ENCODE measurements at regions not wholly inside any gene's neighbourhood (a gene's known extent, or its start where the extent isn't known, plus 50 kb on each side); places are given as distances from the start of the nearest gene placed in this dataset.
A peak's percentile ranks its signal among the peaks of the same experiment; 100 is the strongest.

- Histone ChIP-seq H3K9me3 (ENCODE audit: control insufficient read depth, insufficient read depth, low read length) (no peaks in the 10 kb centered on the region), H3K27ac (ENCODE audit: low read length) (no peak overlapping the region), H3K4me1 (ENCODE audit: control insufficient read depth, insufficient read depth, low read length) (no peaks in the 10 kb centered on the region), H3K27me3 (ENCODE audit: control insufficient read depth, insufficient read depth, low read length) (no peaks in the 10 kb centered on the region), H3K36me3 (ENCODE audit: control insufficient read depth, insufficient read depth, low read length) (no peaks in the 10 kb centered on the region), H3K4me3 (ENCODE audit: low read length) (no peak overlapping the region)
- no peak for DNase-seq (ENCODE audit: low read depth, low spot score)
- WGBS (ENCODE audit: insufficient coverage, insufficient read length) = no CpG with 5 or more reads among the region's 14 CpGs
These were observed 59.2 kb upstream of the ADGRB3 start for GRCh38 chr6:68575765-68576439.

GRCh38 chr6:68572975-68573374, 62.1 kb upstream of the ADGRB3 start:
- Histone ChIP-seq H3K4me3 (ENCODE audit: low read length) (no peak overlapping the region), H3K9me3 (ENCODE audit: control insufficient read depth, insufficient read depth, low read length) (no peaks in the 10 kb centered on the region), H3K27ac (ENCODE audit: low read length) (no peak overlapping the region), H3K4me1 (ENCODE audit: control insufficient read depth, insufficient read depth, low read length) (no peaks in the 10 kb centered on the region), H3K36me3 (ENCODE audit: control insufficient read depth, insufficient read depth, low read length) (no peaks in the 10 kb centered on the region), H3K27me3 (ENCODE audit: control insufficient read depth, insufficient read depth, low read length) (no peaks in the 10 kb centered on the region)
- no CpG with 5 or more reads among the region's 4 CpGs for WGBS (ENCODE audit: insufficient coverage, insufficient read length)
- no peak for DNase-seq (ENCODE audit: low read depth, low spot score)

GRCh38 chr6:68572525-68572924, 62.6 kb upstream of the ADGRB3 start:
- Histone ChIP-seq H3K27ac (ENCODE audit: low read length) (no peak overlapping the region), H3K36me3 (ENCODE audit: control insufficient read depth, insufficient read depth, low read length) (no peaks in the 10 kb centered on the region), H3K9me3 (ENCODE audit: control insufficient read depth, insufficient read depth, low read length) (no peaks in the 10 kb centered on the region), H3K27me3 (ENCODE audit: control insufficient read depth, insufficient read depth, low read length) (no peaks in the 10 kb centered on the region), H3K4me3 (ENCODE audit: low read length) (no peak overlapping the region), H3K4me1 (ENCODE audit: control insufficient read depth, insufficient read depth, low read length) (no peaks in the 10 kb centered on the region)
- DNase-seq (ENCODE audit: low read depth, low spot score) = peak; percentile 74
- no CpG with 5 or more reads among the region's 2 CpGs for WGBS (ENCODE audit: insufficient coverage, insufficient read length)

GRCh38 chr6:68559716-68560115, 75.4 kb upstream of the ADGRB3 start:
- H3K27ac ChIP-seq (ENCODE audit: low read length) = no peak overlapping the region
- no peaks in the 10 kb centered on the region for H3K36me3 ChIP-seq (ENCODE audit: control insufficient read depth, insufficient read depth, low read length)
- H3K4me3 ChIP-seq (ENCODE audit: low read length) = no peak overlapping the region
- no peaks in the 10 kb centered on the region for H3K9me3 ChIP-seq (ENCODE audit: control insufficient read depth, insufficient read depth, low read length)
- no peaks in the 10 kb centered on the region for H3K4me1 ChIP-seq (ENCODE audit: control insufficient read depth, insufficient read depth, low read length)
- H3K27me3 ChIP-seq (ENCODE audit: control insufficient read depth, insufficient read depth, low read length) = no peaks in the 10 kb centered on the region
- no CpG with 5 or more reads among the region's 5 CpGs for WGBS (ENCODE audit: insufficient coverage, insufficient read length)
- DNase-seq (ENCODE audit: low read depth, low spot score) = no peak

- no peak overlapping the region for H3K27ac ChIP-seq (ENCODE audit: low read length)
These were observed 76.0 kb upstream of the ADGRB3 start for GRCh38 chr6:68559070-68559469.

GRCh38 chr6:68546620-68547019, 88.5 kb upstream of the ADGRB3 start:
- no peaks in the 10 kb centered on the region for H3K36me3 ChIP-seq (ENCODE audit: control insufficient read depth, insufficient read depth, low read length)

More at GRCh38 chr6:68559070-68559469, 76.0 kb upstream of the ADGRB3 start:
- Histone ChIP-seq H3K4me3 (ENCODE audit: low read length) (no peak overlapping the region), H3K4me1 (ENCODE audit: control insufficient read depth, insufficient read depth, low read length) (no peaks in the 10 kb centered on the region), H3K27me3 (ENCODE audit: control insufficient read depth, insufficient read depth, low read length) (no peaks in the 10 kb centered on the region), H3K9me3 (ENCODE audit: control insufficient read depth, insufficient read depth, low read length) (no peaks in the 10 kb centered on the region), H3K36me3 (ENCODE audit: control insufficient read depth, insufficient read depth, low read length) (no peaks in the 10 kb centered on the region)
- DNase-seq (ENCODE audit: low read depth, low spot score) = no peak
- WGBS (ENCODE audit: insufficient coverage, insufficient read length) = no CpG with 5 or more reads among the region's 1 CpG

GRCh38 chr6:68544450-68544849, 90.6 kb upstream of the ADGRB3 start:
- no peaks in the 10 kb centered on the region for H3K4me1 ChIP-seq (ENCODE audit: control insufficient read depth, insufficient read depth, low read length)
- no peak overlapping the region for H3K4me3 ChIP-seq (ENCODE audit: low read length)
- H3K9me3 ChIP-seq (ENCODE audit: control insufficient read depth, insufficient read depth, low read length) = no peaks in the 10 kb centered on the region
- WGBS (ENCODE audit: insufficient coverage, insufficient read length) = no CpG with 5 or more reads among the region's 3 CpGs
- H3K27ac ChIP-seq (ENCODE audit: low read length) = no peak overlapping the region
- no peaks in the 10 kb centered on the region for H3K36me3 ChIP-seq (ENCODE audit: control insufficient read depth, insufficient read depth, low read length)
- DNase-seq (ENCODE audit: low read depth, low spot score) = no peak
- no peaks in the 10 kb centered on the region for H3K27me3 ChIP-seq (ENCODE audit: control insufficient read depth, insufficient read depth, low read length)

More at GRCh38 chr6:68546620-68547019, 88.5 kb upstream of the ADGRB3 start:
- H3K27me3 ChIP-seq (ENCODE audit: control insufficient read depth, insufficient read depth, low read length) = no peaks in the 10 kb centered on the region
- no peak overlapping the region for H3K4me3 ChIP-seq (ENCODE audit: low read length)
- no peak for DNase-seq (ENCODE audit: low read depth, low spot score)
- H3K27ac ChIP-seq (ENCODE audit: low read length) = no peak overlapping the region
- no CpG with 5 or more reads among the region's 1 CpG for WGBS (ENCODE audit: insufficient coverage, insufficient read length)
- no peaks in the 10 kb centered on the region for H3K4me1 ChIP-seq (ENCODE audit: control insufficient read depth, insufficient read depth, low read length)
- H3K9me3 ChIP-seq (ENCODE audit: control insufficient read depth, insufficient read depth, low read length) = no peaks in the 10 kb centered on the region

- no peak for DNase-seq (ENCODE audit: low read depth, low spot score)
- WGBS (ENCODE audit: insufficient coverage, insufficient read length) = no CpG with 5 or more reads among the region's 21 CpGs
- Histone ChIP-seq H3K36me3 (ENCODE audit: control insufficient read depth, insufficient read depth, low read length) (no peaks in the 10 kb centered on the region), H3K27me3 (ENCODE audit: control insufficient read depth, insufficient read depth, low read length) (no peaks in the 10 kb centered on the region), H3K9me3 (ENCODE audit: control insufficient read depth, insufficient read depth, low read length) (no peaks in the 10 kb centered on the region), H3K4me3 (ENCODE audit: low read length) (no peak overlapping the region), H3K4me1 (ENCODE audit: control insufficient read depth, insufficient read depth, low read length) (no peaks in the 10 kb centered on the region), H3K27ac (ENCODE audit: low read length) (no peak overlapping the region)
These were observed 101.7 kb upstream of the ADGRB3 start for GRCh38 chr6:68533339-68533795.

GRCh38 chr6:68527691-68528090, 107.4 kb upstream of the ADGRB3 start:
- Histone ChIP-seq H3K9me3 (ENCODE audit: control insufficient read depth, insufficient read depth, low read length) (no peaks in the 10 kb centered on the region; the same call in 1 of the 2 replicates), H3K27me3 (ENCODE audit: control insufficient read depth, insufficient read depth, low read length) (no peaks in the 10 kb centered on the region), H3K27ac (ENCODE audit: low read length) (no peak overlapping the region), H3K4me3 (ENCODE audit: low read length) (no peak overlapping the region), H3K36me3 (ENCODE audit: control insufficient read depth, insufficient read depth, low read length) (no peaks in the 10 kb centered on the region), H3K4me1 (ENCODE audit: control insufficient read depth, insufficient read depth, low read length) (no peaks in the 10 kb centered on the region)
- WGBS (ENCODE audit: insufficient coverage, insufficient read length) = no CpG with 5 or more reads among the region's 4 CpGs
- DNase-seq (ENCODE audit: low read depth, low spot score) = no peak

GRCh38 chr6:68506911-68507310, 128.2 kb upstream of the ADGRB3 start:
- Histone ChIP-seq H3K27me3 (ENCODE audit: control insufficient read depth, insufficient read depth, low read length) (no peaks in the 10 kb centered on the region), H3K4me1 (ENCODE audit: control insufficient read depth, insufficient read depth, low read length) (no peaks in the 10 kb centered on the region), H3K27ac (ENCODE audit: low read length) (no peak overlapping the region), H3K36me3 (ENCODE audit: control insufficient read depth, insufficient read depth, low read length) (no peaks in the 10 kb centered on the region), H3K9me3 (ENCODE audit: control insufficient read depth, insufficient read depth, low read length) (no peaks in the 10 kb centered on the region), H3K4me3 (ENCODE audit: low read length) (no peak overlapping the region)
- WGBS (ENCODE audit: insufficient coverage, insufficient read length) = no CpG with 5 or more reads among the region's 6 CpGs
- DNase-seq (ENCODE audit: low read depth, low spot score) = no peak

GRCh38 chr6:68502946-68503345, 132.1 kb upstream of the ADGRB3 start:
- no CpG with 5 or more reads among the region's 1 CpG for WGBS (ENCODE audit: insufficient coverage, insufficient read length)
- Histone ChIP-seq H3K4me1 (ENCODE audit: control insufficient read depth, insufficient read depth, low read length) (no peaks in the 10 kb centered on the region), H3K9me3 (ENCODE audit: control insufficient read depth, insufficient read depth, low read length) (no peaks in the 10 kb centered on the region), H3K36me3 (ENCODE audit: control insufficient read depth, insufficient read depth, low read length) (no peaks in the 10 kb centered on the region), H3K4me3 (ENCODE audit: low read length) (no peak overlapping the region), H3K27ac (ENCODE audit: low read length) (no peak overlapping the region), H3K27me3 (ENCODE audit: control insufficient read depth, insufficient read depth, low read length) (no peaks in the 10 kb centered on the region)
- DNase-seq (ENCODE audit: low read depth, low spot score) = no peak

Measured in iPS DF 6.9 (cell line).